Tibial artery (tissue), 4 donors: ENCODE measurements at regions not wholly inside any gene's neighbourhood (a gene's known extent, or its start where the extent isn't known, plus 50 kb on each side); places are given as distances from the start of the nearest gene placed in this dataset.

Experiments
- DNase-seq, 2 donors: peaks; one replicate each; pipeline ENCODE4 v3.0.0-alpha.2; 2019
- H3K27ac ChIP-seq, 2 donors: fragments of 200-600 bp; sonication (generic) in 1 of 2; 1 replicate in 1 of 2; 2 replicates in 1 of 2; pipeline ENCODE4 v1.5.1; 2018 to 2019; ENCODE audit warnings: mild to moderate bottlenecking in 1 of 2
- H3K27me3 ChIP-seq, 2 donors: fragments of 200-600 bp; sonication (generic) in 1 of 2; one replicate each; pipeline versions ENCODE4 v1.5.1 to v1.6.0; 2016 to 2019
- H3K36me3 ChIP-seq, 3 donors: fragments of 200-600 bp; sonication (generic) in 2 of 3; one replicate each; pipeline ENCODE4 v1.5.1; 2016 to 2019; ENCODE audit warnings: mild to moderate bottlenecking in 2 of 3
- H3K4me1 ChIP-seq, 4 donors: fragments of 200-600 bp; sonication (generic) in 2 of 4; 1 replicate in 3 of 4; 2 replicates in 1 of 4; pipeline ENCODE4 v1.5.1; 2016 to 2019
- H3K4me3 ChIP-seq, 2 donors: fragments of 200-600 bp; sonication (generic) in 1 of 2; 1 replicate in 1 of 2; 2 replicates in 1 of 2; pipeline ENCODE4 v1.5.1; 2018 to 2019; ENCODE audit warnings: mild to moderate bottlenecking in 2 of 2
- H3K9me3 ChIP-seq, 3 donors: fragments of 200-600 bp; sonication (generic) in 1 of 3; one replicate each; pipeline ENCODE4 v1.5.1; 2016 to 2019
- CTCF ChIP-seq, 2 experiments: fragments of 200-600 bp in 1 of 2; fragments of 450-650 bp in 1 of 2; IDR thresholded peaks; one replicate each; pipeline ENCODE4 v1.5.1; 2017 to 2019; ENCODE audit warnings: antibody characterized with exemption in 2 of 2, mild to moderate bottlenecking in 1 of 2, moderate library complexity in 1 of 2
- intact Hi-C: fragments of 100-400 bp; cut with DNase I; formaldehyde crosslinking; loops from one replicate; pipeline ENCODE4 v1.15.0; 2023; ENCODE audit warnings: low total_unique reads

GRCh38 chr3:147851062-147851461 is 441.9 kb downstream of the ZIC1 start:
- no peaks in the 10 kb centered on the region for H3K27me3 ChIP-seq
- no peak overlapping the region for H3K4me3 ChIP-seq
- TF ChIP-seq CTCF (IDR thresholded peaks at IDR 0.05) = no peak
- intact Hi-C loops = no loop called here
- no peak for DNase-seq
- H3K4me1 ChIP-seq = no peaks in the 10 kb centered on the region
- no peak overlapping the region for H3K27ac ChIP-seq
- H3K36me3 ChIP-seq = no peaks in the 10 kb centered on the region
- H3K9me3 ChIP-seq = no peaks in the 10 kb centered on the region

- Histone ChIP-seq H3K27me3 (no peaks in the 10 kb centered on the region), H3K9me3 (no peaks in the 10 kb centered on the region), H3K36me3 (no peaks in the 10 kb centered on the region), H3K4me3 (no peak overlapping the region), H3K27ac (no peak overlapping the region), H3K4me1 (no peaks in the 10 kb centered on the region)
- no peak for DNase-seq
- no peak for TF ChIP-seq CTCF (IDR thresholded peaks at IDR 0.05)
- intact Hi-C loops = no loop called here
These were observed 445.4 kb downstream of the ZIC1 start for GRCh38 chr3:147854542-147854941.

GRCh38 chr3:147864754-147865354 is 455.7 kb downstream of the ZIC1 start:
- Histone ChIP-seq H3K27ac (no peak overlapping the region), H3K36me3 (no peaks in the 10 kb centered on the region), H3K4me1 (no peaks in the 10 kb centered on the region), H3K4me3 (no peak overlapping the region), H3K9me3 (no peaks in the 10 kb centered on the region), H3K27me3 (no peaks in the 10 kb centered on the region)
- TF ChIP-seq CTCF (IDR thresholded peaks at IDR 0.05) = no peak
- no peak for DNase-seq
- intact Hi-C loops = no loop called here

GRCh38 chr3:147866561-147866960 is 457.4 kb downstream of the ZIC1 start:
- Histone ChIP-seq H3K4me3 (no peak overlapping the region), H3K27ac (no peak overlapping the region), H3K4me1 (no peaks in the 10 kb centered on the region), H3K36me3 (no peaks in the 10 kb centered on the region), H3K9me3 (no peaks in the 10 kb centered on the region), H3K27me3 (no peaks in the 10 kb centered on the region)
- intact Hi-C loops = no loop called here
- no peak for DNase-seq
- no peak for TF ChIP-seq CTCF (IDR thresholded peaks at IDR 0.05)

- intact Hi-C loops = no loop called here
- Histone ChIP-seq H3K4me1 (no peaks in the 10 kb centered on the region), H3K27me3 (no peaks in the 10 kb centered on the region), H3K36me3 (no peaks in the 10 kb centered on the region), H3K9me3 (no peaks in the 10 kb centered on the region), H3K27ac (no peak overlapping the region), H3K4me3 (no peak overlapping the region)
- no peak for DNase-seq
- no peak for TF ChIP-seq CTCF (IDR thresholded peaks at IDR 0.05)
These were observed 463.4 kb downstream of the ZIC1 start for GRCh38 chr3:147872568-147872967.

- TF ChIP-seq CTCF (IDR thresholded peaks at IDR 0.05) = no peak
- DNase-seq = no peak
These were observed 466.3 kb downstream of the ZIC1 start for GRCh38 chr3:147875498-147875897.

More at GRCh38 chr3:147875498-147875897, 466.3 kb downstream of the ZIC1 start:
- no peaks in the 10 kb centered on the region for H3K27me3 ChIP-seq
- H3K4me1 ChIP-seq = no peaks in the 10 kb centered on the region
- H3K27ac ChIP-seq = no peak overlapping the region
- no peak overlapping the region for H3K4me3 ChIP-seq
- intact Hi-C loops = no loop called here
- peaks cover 0 to 8% (median 3%) of the 10 kb centered on the region in 3 donors for H3K9me3 ChIP-seq
- no peaks in the 10 kb centered on the region for H3K36me3 ChIP-seq
